Activated CD8-positive, alpha-beta memory T cell treated with anti-CD3 and anti-CD28 coated beads for 1 hour (primary cell): ENCODE measurements at regions not wholly inside any gene's neighbourhood (a gene's known extent, or its start where the extent isn't known, plus 50 kb on each side); places are given as distances from the start of the nearest gene placed in this dataset.
"Not testable (repeated sequence)": the region's sequence is repeated elsewhere in the genome, so short reads cannot be mapped to it uniquely, and the experiment has no call there.

Experiments used
- DNase-seq, 2 donors: peaks; one replicate each; pipeline ENCODE4 v3.0.0-alpha.2; 2020; ENCODE audit warnings: low read depth in 1 of 2; ENCODE audit errors: extremely low read depth in 1 of 2

GRCh38 chr22:27239520-27239919 lies 562.0 kb downstream of the MN1 start:
- no peak for DNase-seq

GRCh38 chr22:27240298-27241075 lies 561.1 kb downstream of the MN1 start:
- DNase-seq: no peak

GRCh38 chr22:27241430-27242321 lies 559.9 kb downstream of the MN1 start:
- no peak for DNase-seq

GRCh38 chr22:27242474-27242873 lies 559.1 kb downstream of the MN1 start:
- no peak for DNase-seq

GRCh38 chr22:27242917-27243589 lies 558.5 kb downstream of the MN1 start:
- no peak for DNase-seq

- DNase-seq: no peak
Observed at GRCh38 chr22:27244328-27244727, 557.2 kb downstream of the MN1 start.

- DNase-seq: no peak
Observed at GRCh38 chr22:27245056-27245455, 556.5 kb downstream of the MN1 start.

- no peak for DNase-seq
Observed at GRCh38 chr22:27246558-27246957, 555.0 kb downstream of the MN1 start.

GRCh38 chr22:27247701-27248434 lies 553.7 kb downstream of the MN1 start:
- DNase-seq: no peak

- no peak for DNase-seq
Observed at GRCh38 chr22:27250418-27250817, 551.1 kb downstream of the MN1 start.

GRCh38 chr22:27250886-27251285 lies 550.7 kb downstream of the MN1 start:
- no peak for DNase-seq

- no peak for DNase-seq
Observed at GRCh38 chr22:27251563-27251962, 550.0 kb downstream of the MN1 start.

- no peak for DNase-seq
Observed at GRCh38 chr22:27252282-27253049, 549.1 kb downstream of the MN1 start.

- DNase-seq: no peak
Observed at GRCh38 chr22:27253108-27253902, 548.3 kb downstream of the MN1 start.

GRCh38 chr22:27254063-27254462 lies 547.5 kb downstream of the MN1 start:
- not testable (repeated sequence) for DNase-seq

- DNase-seq: no peak
Observed at GRCh38 chr22:27255580-27255979, 546.0 kb downstream of the MN1 start.

- DNase-seq: no peak
Observed at GRCh38 chr22:27257987-27258386, 543.6 kb downstream of the MN1 start.

GRCh38 chr22:27258616-27259172 lies 542.9 kb downstream of the MN1 start:
- DNase-seq: no peak

- no peak for DNase-seq
Observed at GRCh38 chr22:27259433-27259832, 542.1 kb downstream of the MN1 start.
